HS-27A (cell line): ENCODE measurements at regions not wholly inside any gene's neighbourhood (a gene's known extent, or its start where the extent isn't known, plus 50 kb on each side); places are given as distances from the start of the nearest gene placed in this dataset.

Experiments used
- DNase-seq: peaks from one replicate; pipeline ENCODE4 v3.0.0-alpha.2; 2012; ENCODE audit warnings: low read depth, missing footprints

DNA sequence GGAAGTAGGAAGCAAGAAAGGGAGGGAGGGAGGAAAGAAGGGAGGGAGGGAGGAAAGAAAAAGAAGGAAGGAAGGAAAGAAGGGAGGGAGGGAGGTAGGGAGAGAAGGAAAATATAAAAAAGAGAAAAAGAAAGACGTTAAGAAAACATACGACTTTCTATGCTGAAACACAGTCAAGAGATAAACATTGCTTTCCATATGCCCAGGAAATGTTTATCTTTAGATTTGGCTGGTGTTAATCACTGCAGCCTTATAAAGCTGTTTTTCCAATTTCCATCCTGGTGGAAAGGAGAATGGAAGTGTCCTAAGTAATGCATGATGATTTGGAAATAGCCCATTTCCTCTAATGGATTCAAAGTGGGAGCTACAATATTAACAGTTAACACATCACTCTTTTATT lies 524.3 kb downstream of the MTRR start:
- no peak for DNase-seq

DNA sequence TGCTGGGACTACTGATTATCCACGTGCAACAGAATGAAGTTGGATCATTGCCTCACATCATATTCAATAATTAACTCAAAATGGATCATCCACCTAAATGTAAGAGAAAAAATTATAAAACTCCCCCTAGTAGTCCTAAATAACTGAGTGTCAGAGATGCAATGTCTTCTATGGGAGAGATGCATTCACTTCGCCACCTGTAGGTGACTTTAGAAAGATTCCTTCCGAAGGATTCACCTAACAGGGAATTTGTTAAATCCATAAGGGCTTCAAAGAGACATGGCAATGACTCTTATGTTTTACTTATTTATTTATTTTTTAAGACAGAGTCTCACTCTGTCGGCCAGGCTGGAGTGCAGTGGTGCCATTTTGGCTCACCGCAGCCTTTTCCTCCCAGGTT lies 526.0 kb downstream of the MTRR start:
- DNase-seq, result no peak

DNA sequence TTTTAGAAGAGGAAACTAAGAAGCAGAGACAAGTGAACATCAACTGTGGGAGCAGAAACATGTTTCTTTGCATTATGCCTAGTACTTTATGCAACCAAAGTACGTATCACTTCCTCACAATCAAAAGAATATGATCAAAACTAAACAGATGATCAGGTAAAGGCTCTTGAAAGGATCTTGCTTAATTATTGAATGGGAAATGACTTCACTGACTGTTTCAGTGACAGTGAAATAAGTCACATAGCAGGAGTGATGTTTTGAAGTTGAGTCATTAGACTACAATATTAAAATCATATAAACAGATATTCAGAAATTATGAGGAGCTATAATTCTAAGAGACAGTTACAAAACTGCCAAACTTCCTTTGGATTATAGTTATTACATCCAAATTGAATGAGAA lies 527.3 kb downstream of the MTRR start:
- DNase-seq, result no peak

DNA sequence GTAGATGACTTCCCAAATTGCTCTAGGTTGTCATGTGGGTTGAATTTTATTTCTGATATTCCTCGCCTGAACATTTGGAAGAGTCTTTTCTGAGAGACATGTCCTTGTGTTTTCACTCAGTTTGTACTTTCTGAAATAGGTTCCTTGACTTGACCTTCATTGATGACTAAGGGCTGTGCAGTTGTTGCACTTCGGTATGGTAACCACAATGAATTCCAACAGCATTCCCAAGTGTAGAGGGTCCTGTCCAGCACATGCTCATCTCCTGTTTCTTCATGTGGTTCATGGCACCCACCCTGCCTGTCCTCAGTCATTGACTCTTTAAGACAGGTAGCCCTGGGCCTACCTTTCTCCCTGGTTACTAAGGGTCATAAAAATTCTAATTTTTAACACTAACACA lies 527.8 kb downstream of the MTRR start:
- no peak for DNase-seq

DNA sequence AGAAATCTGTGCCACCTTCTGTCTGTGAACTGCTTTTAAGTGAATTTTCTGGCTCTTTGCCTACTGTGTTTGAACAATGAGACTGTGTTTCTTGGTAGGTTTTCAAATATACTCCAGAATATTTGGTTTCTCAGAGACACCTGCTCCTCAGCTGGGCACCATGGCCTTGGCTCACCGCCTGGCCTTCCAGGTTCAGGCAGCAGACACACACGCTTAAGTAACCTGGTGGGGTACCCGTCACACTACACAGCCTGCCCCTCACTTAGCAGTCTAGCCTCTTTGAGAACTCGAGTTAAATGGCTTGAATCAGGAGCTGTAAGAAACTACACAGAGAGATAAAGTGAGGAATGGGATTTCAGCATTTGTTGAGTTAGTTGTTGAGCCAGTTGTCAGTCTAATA lies 530.5 kb downstream of the MTRR start:
- no peak for DNase-seq

DNA sequence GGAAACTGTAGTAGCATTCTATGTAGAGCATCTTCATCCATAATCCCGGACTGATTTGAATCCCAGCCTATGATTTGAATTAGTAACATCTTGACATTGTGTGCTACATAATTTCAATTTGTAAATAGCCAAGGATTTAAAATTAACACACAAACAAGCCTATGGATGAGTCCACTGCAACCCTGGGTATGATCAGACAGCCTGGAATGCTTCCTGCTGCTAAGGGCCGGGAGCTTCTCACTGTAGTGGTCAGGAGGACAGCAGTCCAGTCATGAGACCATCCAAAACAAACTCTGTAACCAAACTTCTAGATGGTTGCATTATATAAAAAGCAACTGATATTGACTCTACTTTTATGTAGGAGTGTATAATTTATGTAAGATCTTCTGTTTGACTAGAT lies 539.3 kb downstream of the MTRR start:
- no peak for DNase-seq

DNA sequence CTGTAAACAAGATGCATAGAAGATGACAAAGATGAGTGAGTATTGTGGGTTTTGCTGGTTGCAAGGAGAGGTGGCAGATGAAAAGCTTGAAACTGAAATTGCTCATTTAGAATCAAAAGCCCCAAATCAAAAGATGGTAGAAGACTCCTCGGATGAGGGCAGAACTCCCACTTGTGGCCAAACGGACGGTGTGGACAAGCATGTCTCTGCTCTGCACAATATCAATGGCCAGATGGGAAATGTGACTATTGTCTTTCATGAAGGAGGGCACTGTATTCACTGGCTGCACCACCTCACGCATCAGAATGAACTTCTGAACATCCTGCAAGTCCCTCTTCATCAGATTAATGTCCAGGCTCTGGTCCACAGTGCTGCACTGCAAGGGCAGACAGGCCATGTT lies 541.7 kb downstream of the MTRR start:
- no peak for DNase-seq

DNA sequence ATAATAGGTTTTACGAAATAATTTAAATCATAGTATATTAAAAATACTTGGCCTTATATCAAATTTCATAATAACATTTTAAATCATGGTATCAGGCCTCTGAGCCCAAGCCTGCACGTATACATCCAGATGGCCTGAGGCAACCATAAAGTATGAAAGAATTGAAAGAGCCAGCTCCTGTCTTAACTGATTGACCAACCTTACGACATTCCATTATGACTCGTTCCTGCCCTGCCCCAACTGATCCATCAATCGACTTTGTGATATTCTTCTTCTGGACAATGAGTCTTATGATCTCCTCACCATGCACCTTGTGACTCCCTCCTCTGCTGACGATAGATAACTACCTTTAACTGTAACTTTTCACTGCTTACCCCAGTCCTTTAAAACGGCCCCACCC lies 545.0 kb downstream of the MTRR start:
- no peak for DNase-seq

DNA sequence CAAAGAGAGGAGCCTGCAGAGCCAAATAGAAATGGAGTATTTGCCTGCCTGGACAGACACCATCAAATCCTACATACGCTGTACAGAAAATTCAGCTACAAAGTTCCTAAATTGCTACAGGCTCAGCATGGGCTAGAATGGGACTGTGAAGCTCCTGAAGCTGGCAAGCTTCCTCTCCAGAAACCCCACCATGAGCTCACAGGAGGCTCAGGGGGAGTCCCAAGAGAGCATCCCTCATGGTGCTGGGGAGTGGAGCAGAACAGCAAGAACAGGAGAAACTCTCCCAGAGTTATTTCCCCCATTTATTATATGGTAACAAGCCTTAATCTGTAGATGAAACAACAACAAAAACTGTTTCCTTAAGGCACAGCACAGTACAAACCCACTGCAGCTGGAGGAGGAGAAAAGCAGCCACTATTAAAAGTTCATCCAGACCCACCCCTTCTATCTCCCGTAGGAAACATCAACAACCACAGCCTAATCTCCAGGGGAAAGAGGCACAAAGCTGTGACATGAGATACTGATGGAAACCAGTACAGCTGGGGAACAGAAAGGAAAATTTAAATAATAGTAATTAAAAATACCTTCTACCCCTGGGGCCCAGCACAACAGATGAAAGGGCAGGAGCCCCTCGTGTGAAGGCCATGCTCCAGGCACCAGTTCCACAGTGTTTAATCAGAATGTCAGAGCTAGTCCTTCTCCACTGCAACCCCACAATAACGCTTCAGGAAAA lies 548.5 kb downstream of the MTRR start:
- no peak for DNase-seq

DNA sequence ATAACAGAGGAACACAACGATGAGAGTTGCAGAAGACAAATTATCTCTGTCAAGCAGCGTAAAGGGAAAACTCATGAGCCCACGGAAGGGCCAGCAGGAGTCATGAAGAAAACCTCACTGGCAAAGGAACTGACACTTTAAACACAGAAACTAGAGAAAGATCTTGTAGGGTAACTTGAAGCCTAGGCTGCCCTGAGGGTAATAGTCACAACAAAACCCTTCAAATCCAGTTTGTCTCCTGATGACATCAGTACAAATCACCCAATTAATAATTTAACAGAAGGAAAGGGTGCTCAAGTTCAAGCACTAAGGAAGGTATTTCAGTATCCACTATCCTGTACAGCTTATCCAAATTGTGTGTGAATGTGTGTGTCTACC lies 549.1 kb downstream of the MTRR start:
- DNase-seq, result no peak

DNA sequence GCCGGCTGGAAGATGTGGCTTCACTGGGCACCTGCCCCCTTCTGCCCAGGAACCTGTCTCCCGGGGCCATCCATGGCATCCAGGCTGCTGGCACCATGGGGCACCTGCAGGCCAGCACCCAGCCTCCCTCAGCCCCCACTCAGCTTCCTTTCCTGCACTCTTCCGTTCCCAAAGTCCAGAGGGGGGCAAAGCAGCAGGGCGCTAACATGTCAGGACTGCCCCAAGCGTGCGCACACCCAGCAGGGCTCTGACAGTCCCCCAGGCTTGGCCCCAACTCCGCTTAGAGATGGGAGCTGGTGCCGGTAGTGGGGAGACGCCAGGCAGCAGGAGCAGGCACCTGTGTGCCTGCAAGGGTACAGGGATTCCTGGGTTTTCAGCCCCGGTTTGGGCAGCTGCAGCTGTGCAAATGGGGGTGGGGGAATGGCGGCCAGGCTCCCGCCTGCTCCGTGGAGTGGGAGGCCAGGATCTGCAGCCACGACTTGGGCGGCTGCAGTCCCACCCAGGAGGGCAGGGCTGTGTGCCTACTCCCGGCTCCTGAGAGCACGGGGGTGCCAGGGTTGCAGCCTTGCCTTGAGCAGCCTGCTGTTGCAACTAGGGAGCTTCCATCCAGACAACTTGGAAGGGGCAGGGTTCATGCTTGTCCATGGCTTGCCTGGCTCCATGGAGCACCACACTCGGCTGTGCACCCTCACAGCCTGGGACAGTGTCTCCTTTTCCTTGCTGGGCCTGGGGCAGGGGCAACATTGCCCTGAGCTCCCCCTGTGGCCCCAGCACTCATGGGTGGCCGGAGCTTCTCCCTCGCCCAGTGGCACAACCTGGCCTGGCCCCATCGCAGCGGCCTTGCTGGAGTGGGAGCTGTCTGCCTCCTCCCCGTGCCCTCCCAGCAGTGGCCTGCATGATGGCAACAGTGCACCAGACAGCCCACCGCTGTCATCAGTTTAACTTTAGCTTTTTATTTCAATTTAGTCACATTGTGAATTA lies 561.1 kb downstream of the MTRR start:
- no peak for DNase-seq

DNA sequence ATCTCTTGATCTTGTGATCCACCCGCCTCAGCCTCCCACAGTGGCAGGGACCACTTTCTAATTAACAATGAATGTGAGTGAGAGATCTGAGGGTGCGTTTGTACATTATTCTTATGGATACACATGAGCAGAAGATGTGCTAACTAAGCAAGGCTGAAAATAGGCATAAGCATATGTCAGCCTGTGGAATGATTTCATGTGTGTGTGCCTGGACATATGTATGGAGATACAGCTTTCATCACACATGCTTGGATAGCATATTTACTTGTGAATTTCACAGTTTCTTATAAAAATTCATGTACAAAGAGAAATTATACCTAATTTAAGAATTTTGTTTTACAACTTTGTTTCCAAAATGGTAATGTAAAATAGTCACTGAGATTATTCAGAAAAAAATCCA lies 565.6 kb downstream of the MTRR start:
- no peak for DNase-seq

DNA sequence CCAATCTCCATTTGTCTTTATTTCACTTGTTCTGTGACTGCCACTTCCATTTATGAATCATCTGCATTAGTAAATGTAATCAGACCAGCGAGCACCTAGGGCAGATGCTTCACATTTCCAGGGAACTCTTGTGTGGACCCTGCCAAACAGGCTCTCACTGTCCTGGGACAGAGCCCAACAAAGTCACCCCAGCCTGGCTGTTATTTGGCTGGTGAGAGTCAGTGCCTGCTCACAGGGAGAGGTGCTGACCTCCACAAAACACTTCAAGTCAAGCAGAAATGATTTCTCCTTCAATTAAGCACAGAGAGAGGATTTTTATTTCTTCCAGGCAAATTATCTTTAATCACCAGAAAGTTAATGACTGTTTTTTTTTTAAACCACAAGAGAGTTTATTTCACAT lies 568.0 kb downstream of the MTRR start:
- no peak for DNase-seq

DNA sequence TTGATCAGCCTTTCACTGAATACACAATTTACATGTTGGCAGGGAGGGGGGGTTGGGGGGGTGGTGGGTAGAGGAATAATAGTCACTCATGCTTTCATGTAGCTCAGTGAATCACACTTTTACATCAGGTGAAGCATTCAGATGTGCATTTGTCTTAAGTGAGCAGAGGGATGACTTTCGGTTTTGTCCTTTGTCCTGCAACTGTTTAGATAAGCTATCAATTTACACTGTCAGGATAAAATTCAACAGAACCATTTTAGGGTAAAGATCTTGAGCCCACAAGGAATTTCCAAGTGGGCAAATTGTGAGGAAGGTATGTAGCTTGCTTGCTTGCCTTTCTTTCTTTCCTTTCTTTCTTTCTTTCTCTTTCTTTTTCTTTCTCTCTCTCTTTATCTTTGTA lies 576.2 kb downstream of the MTRR start:
- no peak for DNase-seq

DNA sequence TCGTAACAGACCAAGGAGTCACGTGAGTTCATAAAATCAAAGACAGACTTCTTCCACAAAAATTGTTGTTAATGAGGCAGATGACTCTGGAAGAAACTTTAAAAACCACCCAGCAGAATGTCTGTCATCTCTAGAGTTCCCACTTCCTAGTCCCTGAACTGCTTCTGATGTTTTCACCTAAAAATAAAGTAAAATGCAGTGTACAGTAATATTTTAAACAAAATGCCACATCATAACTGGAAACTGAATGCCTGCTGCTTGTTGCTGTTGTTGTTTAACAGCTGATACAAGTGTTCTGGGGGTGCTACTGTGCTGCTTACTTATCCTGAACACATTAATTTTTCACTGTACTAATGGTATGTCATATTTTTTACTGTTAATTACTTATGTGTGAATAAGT lies 577.2 kb downstream of the MTRR start:
- no peak for DNase-seq

DNA sequence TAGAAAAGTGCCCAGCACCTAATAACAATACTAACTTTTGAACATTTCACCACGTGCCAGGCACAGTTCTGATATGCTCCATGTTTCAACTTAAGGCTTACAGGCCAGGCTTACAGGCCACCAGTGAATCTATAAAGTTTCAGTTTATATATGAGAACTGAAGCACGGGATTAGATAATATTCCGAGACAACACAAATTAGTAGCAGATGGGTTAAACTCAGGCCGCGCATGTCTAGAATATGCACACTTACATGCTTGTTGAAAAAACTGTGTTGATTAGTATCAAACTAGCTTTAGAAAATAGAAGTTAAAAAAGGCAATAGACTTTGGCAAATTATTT lies 587.9 kb downstream of the MTRR start:
- no peak for DNase-seq

DNA sequence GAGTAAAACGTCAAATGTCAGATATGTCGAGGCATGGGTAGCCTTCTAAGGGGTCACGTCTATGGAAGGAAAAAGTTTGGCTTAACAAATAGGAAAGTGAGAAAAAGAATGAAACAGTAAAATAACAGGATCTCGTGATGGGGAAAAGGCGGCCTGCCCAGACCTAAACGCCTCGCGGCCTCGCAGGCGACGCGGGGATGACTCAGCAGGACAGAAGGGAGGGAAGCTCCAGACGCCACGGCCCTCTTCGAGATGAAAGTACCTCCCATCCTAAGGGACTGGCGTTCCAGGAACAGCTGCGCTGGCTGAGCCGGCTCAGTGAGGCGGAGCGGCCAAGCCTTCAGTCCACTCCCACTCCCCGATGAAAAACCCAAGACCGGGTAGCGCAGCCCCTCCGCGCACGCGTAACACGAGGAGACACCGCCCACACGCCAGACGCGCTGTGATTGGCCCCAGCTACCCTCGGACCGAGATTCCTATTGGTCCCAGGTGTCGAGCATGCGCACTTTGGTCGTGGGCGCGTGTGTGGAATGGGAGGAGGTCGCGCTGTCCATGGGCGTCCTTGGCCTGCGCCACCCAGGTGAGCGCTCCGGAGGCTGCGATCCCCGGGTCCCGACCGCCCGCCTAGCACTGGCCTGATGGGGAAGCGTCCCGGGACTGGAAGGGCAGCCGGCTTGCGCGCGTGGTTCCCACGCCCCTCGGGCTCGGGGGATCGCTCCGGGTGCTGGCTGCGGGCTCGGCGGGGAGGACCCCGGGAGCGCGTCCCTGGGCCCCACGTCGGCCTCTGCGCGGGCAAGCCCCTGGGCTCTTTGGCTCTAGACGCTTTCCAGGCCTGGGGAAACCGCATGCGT lies 588.5 kb downstream of the MTRR start:
- no peak for DNase-seq

DNA sequence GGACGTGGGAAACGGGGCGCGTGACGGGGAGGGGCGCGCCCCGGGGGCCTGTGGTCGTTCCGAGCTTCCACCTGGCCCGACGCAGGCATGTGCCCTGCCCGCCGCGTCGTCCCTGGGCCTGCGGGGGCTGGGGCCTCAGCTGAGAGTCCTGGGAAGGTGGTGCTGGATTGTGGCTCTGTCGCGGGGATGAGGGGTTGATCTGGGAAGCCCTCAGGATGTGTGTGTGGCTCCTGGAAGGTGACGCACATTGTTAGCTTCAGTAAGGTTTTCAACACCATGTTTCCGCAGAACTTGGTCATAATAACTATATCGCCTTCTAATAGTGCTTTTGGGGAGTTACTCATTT lies 589.1 kb downstream of the MTRR start:
- DNase-seq, result no peak

DNA sequence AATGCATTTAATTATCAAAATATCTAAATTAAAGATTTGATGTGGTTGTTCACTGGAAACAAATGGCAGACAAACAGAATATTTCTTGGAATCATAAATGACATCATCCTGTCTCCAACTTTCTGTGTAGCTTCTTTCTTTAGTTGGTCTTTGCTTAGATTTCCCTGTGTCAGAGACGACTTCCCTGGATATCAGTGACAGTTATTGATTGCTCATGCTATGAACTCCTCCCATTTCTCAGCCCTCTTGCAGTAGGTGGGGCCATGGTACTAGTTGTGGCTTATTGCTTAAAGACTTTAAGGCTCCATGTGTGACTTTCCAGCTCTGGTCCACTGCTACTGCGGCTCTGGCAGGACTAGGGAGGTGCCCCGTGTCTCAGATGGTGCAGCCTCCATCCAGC lies 592.6 kb downstream of the MTRR start:
- no peak for DNase-seq

DNA sequence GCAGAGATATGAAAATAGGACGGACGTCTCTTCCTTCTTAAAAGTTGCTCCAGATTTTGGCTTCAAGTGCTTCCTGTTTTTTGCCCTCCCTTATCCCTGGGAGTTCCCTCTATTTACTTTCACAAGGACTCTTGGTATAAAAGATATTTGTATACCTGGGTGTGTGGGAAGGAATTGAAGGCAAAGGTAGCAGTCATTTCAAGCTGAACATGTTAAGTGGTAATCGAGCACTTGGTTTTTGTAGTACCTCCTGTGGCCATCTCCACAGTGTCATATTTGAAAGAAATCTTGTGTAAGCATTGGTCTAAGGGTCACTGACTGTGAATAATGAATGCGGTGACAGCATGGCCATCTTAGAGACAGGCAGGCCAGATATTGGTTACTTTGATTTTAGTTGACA lies 593.6 kb downstream of the MTRR start:
- no peak for DNase-seq

DNA sequence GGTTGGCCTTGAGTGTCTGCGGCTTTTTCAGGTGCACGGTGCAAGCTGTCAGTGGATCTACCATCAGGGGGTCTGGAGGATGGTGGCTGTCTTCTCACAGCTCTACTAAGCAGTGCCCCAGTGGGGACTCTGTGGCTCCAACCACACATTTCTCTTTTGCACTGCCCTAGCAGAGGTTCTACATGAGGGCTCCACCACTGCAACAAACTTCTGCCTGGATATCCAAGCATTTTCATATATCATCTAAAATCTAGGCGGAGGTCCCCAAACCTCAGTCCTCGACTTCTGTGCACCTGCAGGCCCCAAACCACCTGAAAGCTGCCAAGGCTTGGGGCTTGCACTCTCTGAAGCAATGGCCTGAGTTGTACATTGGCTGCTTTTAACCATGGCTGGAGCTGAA lies 601.5 kb downstream of the MTRR start:
- no peak for DNase-seq

DNA sequence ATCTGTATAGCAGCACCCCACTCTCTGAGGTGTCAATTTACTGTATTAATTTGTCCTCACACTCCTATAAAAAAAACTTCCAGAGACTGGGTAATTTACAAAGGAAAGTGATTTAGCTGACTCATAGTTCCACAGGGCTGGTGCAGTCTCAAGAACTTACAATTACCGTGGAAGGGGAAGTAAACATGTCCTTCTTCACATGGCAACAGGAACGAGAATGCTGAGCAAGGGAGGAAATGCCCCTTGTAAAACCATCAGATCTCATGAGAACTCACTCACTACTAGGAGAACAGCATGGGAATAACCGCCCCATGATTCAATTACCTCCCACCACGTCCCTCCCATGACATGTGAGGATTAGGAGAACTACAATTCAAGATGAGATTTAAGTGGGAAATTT lies 602.6 kb downstream of the MTRR start:
- no peak for DNase-seq

DNA sequence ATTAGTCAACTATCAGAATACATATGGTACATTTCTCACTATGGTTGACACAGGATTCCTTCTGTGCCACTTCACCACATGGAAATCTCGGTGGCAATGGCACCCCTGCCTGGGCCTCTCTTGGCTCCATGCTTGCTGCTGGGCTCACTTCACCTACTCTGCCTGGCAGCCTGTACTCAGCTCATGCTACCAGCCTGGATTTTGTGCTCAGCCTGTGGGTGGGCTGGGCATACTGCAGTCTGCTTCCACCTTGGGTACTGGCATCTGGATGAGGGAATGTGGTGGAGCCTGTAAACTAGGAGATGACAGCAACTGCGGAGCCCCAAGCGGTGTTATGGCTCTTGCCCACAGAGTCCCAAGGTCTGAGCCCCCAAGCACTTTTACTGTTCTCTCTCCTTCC lies 604.1 kb downstream of the MTRR start:
- DNase-seq, result no peak
